ENCODE measurements at regions not wholly inside any gene's neighbourhood (a gene's known extent, or its start where the extent isn't known, plus 50 kb on each side); places are given as distances from the start of the nearest gene placed in this dataset.

- no peaks in the 10 kb centered on the region for H3K9me3 ChIP-seq (ENCODE audit: insufficient read depth, low read length)
- H2AFZ ChIP-seq (ENCODE audit: low read depth, low read length): no peak overlapping the region
- TF ChIP-seq EZH2phosphoT487 (IDR thresholded peaks at IDR 0.05; ENCODE audit: low read depth): no peak
- TF ChIP-seq, protein P1, sequence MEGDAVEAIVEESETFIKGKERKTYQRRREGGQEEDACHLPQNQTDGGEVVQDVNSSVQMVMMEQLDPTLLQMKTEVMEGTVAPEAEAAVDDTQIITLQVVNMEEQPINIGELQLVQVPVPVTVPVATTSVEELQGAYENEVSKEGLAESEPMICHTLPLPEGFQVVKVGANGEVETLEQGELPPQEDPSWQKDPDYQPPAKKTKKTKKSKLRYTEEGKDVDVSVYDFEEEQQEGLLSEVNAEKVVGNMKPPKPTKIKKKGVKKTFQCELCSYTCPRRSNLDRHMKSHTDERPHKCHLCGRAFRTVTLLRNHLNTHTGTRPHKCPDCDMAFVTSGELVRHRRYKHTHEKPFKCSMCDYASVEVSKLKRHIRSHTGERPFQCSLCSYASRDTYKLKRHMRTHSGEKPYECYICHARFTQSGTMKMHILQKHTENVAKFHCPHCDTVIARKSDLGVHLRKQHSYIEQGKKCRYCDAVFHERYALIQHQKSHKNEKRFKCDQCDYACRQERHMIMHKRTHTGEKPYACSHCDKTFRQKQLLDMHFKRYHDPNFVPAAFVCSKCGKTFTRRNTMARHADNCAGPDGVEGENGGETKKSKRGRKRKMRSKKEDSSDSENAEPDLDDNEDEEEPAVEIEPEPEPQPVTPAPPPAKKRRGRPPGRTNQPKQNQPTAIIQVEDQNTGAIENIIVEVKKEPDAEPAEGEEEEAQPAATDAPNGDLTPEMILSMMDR (IDR thresholded peaks at IDR 0.05; ENCODE audit: low read depth, low read length): no peak
- H3K36me3 ChIP-seq (replicated peaks; ENCODE audit: low read depth, low read length): no peaks in the 10 kb centered on the region
- H3K27me3 ChIP-seq (ENCODE audit: low read depth, low read length): no peaks in the 10 kb centered on the region
- H3K4me2 ChIP-seq (ENCODE audit: low read length): no peak overlapping the region
- H3K9ac ChIP-seq (ENCODE audit: low read length): no peak overlapping the region
- no peaks in the 10 kb centered on the region for H4K20me1 ChIP-seq (ENCODE audit: insufficient read depth, low read length)
- no peak overlapping the region for H3K27ac ChIP-seq (ENCODE audit: low read length)
- no peaks in the 10 kb centered on the region for H3K4me1 ChIP-seq (ENCODE audit: low read length)
- H3K79me2 ChIP-seq (ENCODE audit: low read length): no peaks in the 10 kb centered on the region
- H3K4me3 ChIP-seq (ENCODE audit: low read length): no peak overlapping the region
These were observed 83.9 kb upstream of the FAM9B start for GRCh38 chrX:9117851-9118250.

GRCh38 chrX:9122519-9123245 lies 88.8 kb upstream of the FAM9B start:
- no peaks in the 10 kb centered on the region for H4K20me1 ChIP-seq (ENCODE audit: insufficient read depth, low read length)

GRCh38 chrX:9127986-9128385 lies 94.1 kb upstream of the FAM9B start:
- no peaks in the 10 kb centered on the region for H3K4me1 ChIP-seq (ENCODE audit: low read length)
- no peak overlapping the region for H3K9ac ChIP-seq (ENCODE audit: low read length)
- H3K27me3 ChIP-seq (ENCODE audit: low read depth, low read length): no peaks in the 10 kb centered on the region
- H3K79me2 ChIP-seq (ENCODE audit: low read length): no peaks in the 10 kb centered on the region
- no peak overlapping the region for H3K4me3 ChIP-seq (ENCODE audit: low read length)
- no peaks in the 10 kb centered on the region for H4K20me1 ChIP-seq (ENCODE audit: insufficient read depth, low read length)
- no peak overlapping the region for H3K27ac ChIP-seq (ENCODE audit: low read length)
- H3K36me3 ChIP-seq (replicated peaks; ENCODE audit: low read depth, low read length): no peaks in the 10 kb centered on the region
- H2AFZ ChIP-seq (ENCODE audit: low read depth, low read length): no peak overlapping the region
- no peaks in the 10 kb centered on the region for H3K9me3 ChIP-seq (ENCODE audit: insufficient read depth, low read length)
- TF ChIP-seq, protein P1 (IDR thresholded peaks at IDR 0.05; ENCODE audit: low read depth, low read length): no peak
- TF ChIP-seq EZH2phosphoT487 (IDR thresholded peaks at IDR 0.05; ENCODE audit: low read depth): no peak
- no peak overlapping the region for H3K4me2 ChIP-seq (ENCODE audit: low read length)

More at GRCh38 chrX:9122519-9123245, 88.8 kb upstream of the FAM9B start:
- Histone ChIP-seq H2AFZ (ENCODE audit: low read depth, low read length) (no peak overlapping the region), H3K36me3 (replicated peaks; ENCODE audit: low read depth, low read length) (no peaks in the 10 kb centered on the region), H3K4me1 (ENCODE audit: low read length) (no peaks in the 10 kb centered on the region), H3K9me3 (ENCODE audit: insufficient read depth, low read length) (no peaks in the 10 kb centered on the region), H3K27ac (ENCODE audit: low read length) (no peak overlapping the region), H3K27me3 (ENCODE audit: low read depth, low read length) (no peaks in the 10 kb centered on the region), H3K4me3 (ENCODE audit: low read length) (no peak overlapping the region), H3K4me2 (ENCODE audit: low read length) (no peak overlapping the region), H3K9ac (ENCODE audit: low read length) (no peak overlapping the region), H3K79me2 (ENCODE audit: low read length) (no peaks in the 10 kb centered on the region)
- TF ChIP-seq, protein P1 (IDR thresholded peaks at IDR 0.05; ENCODE audit: low read depth, low read length): no peak
- no peak for TF ChIP-seq EZH2phosphoT487 (IDR thresholded peaks at IDR 0.05; ENCODE audit: low read depth)

GRCh38 chrX:9130031-9130430 lies 96.1 kb upstream of the FAM9B start:
- Histone ChIP-seq H3K27ac (ENCODE audit: low read length) (no peak overlapping the region), H3K36me3 (replicated peaks; ENCODE audit: low read depth, low read length) (no peaks in the 10 kb centered on the region), H3K4me1 (ENCODE audit: low read length) (no peaks in the 10 kb centered on the region), H3K9ac (ENCODE audit: low read length) (no peak overlapping the region), H3K4me3 (ENCODE audit: low read length) (no peak overlapping the region), H3K27me3 (ENCODE audit: low read depth, low read length) (no peaks in the 10 kb centered on the region), H3K4me2 (ENCODE audit: low read length) (no peak overlapping the region), H3K9me3 (ENCODE audit: insufficient read depth, low read length) (no peaks in the 10 kb centered on the region), H3K79me2 (ENCODE audit: low read length) (no peaks in the 10 kb centered on the region), H2AFZ (ENCODE audit: low read depth, low read length) (no peak overlapping the region), H4K20me1 (ENCODE audit: insufficient read depth, low read length) (no peaks in the 10 kb centered on the region)
- no peak for TF ChIP-seq EZH2phosphoT487 (IDR thresholded peaks at IDR 0.05; ENCODE audit: low read depth)
- TF ChIP-seq, protein P1 (IDR thresholded peaks at IDR 0.05; ENCODE audit: low read depth, low read length): no peak
